ENCODE measurements at regions not wholly inside any gene's neighbourhood (a gene's known extent, or its start where the extent isn't known, plus 50 kb on each side); places are given as distances from the start of the nearest gene placed in this dataset.

DNA sequence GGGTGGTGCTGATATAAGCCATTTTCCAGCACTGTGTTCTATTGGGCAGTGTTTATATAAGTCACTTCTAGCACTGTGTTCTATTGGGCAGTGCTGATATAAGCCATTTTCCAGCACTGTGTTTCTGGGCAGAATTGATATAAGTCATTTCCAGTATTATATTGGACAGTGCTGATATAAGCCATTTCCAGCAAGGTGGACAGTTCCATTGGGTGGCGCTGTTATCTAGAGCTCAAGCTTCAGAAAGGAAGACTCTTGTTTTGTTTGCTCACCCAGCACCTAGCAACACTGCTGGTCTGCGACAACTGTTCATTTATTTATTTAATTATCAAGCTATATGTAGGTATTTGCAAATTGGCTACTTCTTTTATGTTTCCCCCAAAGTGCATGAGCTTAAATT is 690.3 kb downstream of the AACS start:
- no peak for DNase-seq (ENCODE audit: low read depth)
- no peak for TF ChIP-seq CTCF (IDR thresholded peaks at IDR 0.05; ENCODE audit: insufficient read depth, low read length)
- no peak overlapping the region for H3K4me3 ChIP-seq (ENCODE audit: low read depth, low read length)

GRCh38 chr12:125766091-125766490 is 700.9 kb downstream of the AACS start:
- no peak for TF ChIP-seq CTCF (IDR thresholded peaks at IDR 0.05; ENCODE audit: insufficient read depth, low read length)
- DNase-seq (ENCODE audit: low read depth): no peak
- H3K4me3 ChIP-seq (ENCODE audit: low read depth, low read length): no peak overlapping the region

GRCh38 chr12:125772403-125772802 is 707.2 kb downstream of the AACS start:
- DNase-seq (ENCODE audit: low read depth): no peak
- TF ChIP-seq CTCF (IDR thresholded peaks at IDR 0.05; ENCODE audit: insufficient read depth, low read length): no peak
- no peak overlapping the region for H3K4me3 ChIP-seq (ENCODE audit: low read depth, low read length)

DNA sequence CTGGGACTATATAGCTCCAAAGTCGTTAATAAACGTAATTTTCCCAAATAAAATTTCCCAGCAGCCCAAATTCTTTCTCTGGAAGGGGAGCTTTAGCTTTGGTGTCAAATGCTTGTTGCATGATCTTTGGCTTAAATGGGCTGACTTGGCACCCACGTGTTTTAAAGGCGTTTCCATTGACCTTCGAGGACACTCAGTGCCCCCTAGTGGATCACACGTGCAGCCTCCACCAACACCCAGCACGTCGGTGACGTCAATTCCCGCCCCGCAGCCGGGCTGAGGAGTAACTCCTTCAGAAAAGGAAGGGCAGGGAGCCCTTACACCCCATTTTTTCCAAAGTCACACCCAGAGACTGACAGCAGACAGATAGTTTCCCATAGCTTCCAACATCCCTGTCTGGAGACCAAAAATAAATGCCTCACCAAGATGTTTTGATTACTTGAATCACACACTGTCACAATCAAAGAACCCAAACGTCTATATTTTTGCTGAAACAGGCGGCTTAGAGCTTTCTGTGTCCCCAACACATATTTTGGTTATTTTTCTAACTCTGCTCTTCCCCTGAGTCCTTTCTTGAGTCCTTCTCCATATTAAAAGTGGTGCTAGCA is 707.9 kb downstream of the AACS start:
- DNase-seq (ENCODE audit: low read depth): no peak
- no peak overlapping the region for H3K4me3 ChIP-seq (ENCODE audit: low read depth, low read length)
- no peak for TF ChIP-seq CTCF (IDR thresholded peaks at IDR 0.05; ENCODE audit: insufficient read depth, low read length)

DNA sequence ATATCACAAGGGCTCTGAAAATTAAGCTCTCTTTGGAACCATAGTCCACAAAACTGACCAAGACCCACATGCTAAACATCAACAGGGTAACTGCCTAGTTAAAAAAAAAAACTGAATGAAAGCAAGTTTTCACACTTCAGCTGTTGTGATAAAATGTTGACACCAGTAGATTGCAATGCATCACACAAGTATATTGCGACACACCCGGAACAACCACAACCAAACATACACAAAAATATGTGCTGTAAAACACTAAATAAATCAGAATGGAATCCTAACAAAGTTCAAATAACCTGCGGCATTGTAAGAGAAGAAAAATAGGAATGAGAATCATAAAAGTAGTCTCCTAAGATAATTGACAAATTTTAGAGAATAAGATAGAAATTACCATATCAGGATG is 710.3 kb downstream of the AACS start:
- no peak overlapping the region for H3K4me3 ChIP-seq (ENCODE audit: low read depth, low read length)
- no peak for DNase-seq (ENCODE audit: low read depth)
- TF ChIP-seq CTCF (IDR thresholded peaks at IDR 0.05; ENCODE audit: insufficient read depth, low read length): no peak

GRCh38 chr12:125776212-125776611 is 711.0 kb downstream of the AACS start:
- no peak overlapping the region for H3K4me3 ChIP-seq (ENCODE audit: low read depth, low read length)
- TF ChIP-seq CTCF (IDR thresholded peaks at IDR 0.05; ENCODE audit: insufficient read depth, low read length): no peak
- DNase-seq (ENCODE audit: low read depth): no peak

GRCh38 chr12:125786143-125786542 is 720.9 kb downstream of the AACS start:
- TF ChIP-seq CTCF (IDR thresholded peaks at IDR 0.05; ENCODE audit: insufficient read depth, low read length): no peak
- no peak for DNase-seq (ENCODE audit: low read depth)

More at GRCh38 chr12:125786143-125786542, 720.9 kb downstream of the AACS start:
- H3K4me3 ChIP-seq (ENCODE audit: low read depth, low read length): no peak overlapping the region

Data from fibroblast of the aortic adventitia (primary cell).